H1 (cell line): ENCODE measurements at regions not wholly inside any gene's neighbourhood (a gene's known extent, or its start where the extent isn't known, plus 50 kb on each side); places are given as distances from the start of the nearest gene placed in this dataset.

Experiments
- CTCF ChIA-PET: fragments of 300-600 bp; sonication (Branson Sonifier 250); formaldehyde crosslinking; loops from one replicate; lab custom pipeline; 2021; ENCODE audit not compliant: partially characterized antibody; lab: Charles Lee
- POLR2A ChIA-PET: fragments of 300-600 bp; sonication (Branson Sonifier 250); formaldehyde crosslinking; loops from one replicate; lab custom pipeline; 2021; ENCODE audit warnings: inconsistent platforms; ENCODE audit not compliant: partially characterized antibody; lab: Charles Lee
- DNase-seq, 2 experiments: peaks; one replicate each; pipeline versions ENCODE4 v3.0.0 to v3.0.0-alpha.2; 2010 to 2022; ENCODE audit warnings: low spot score in 2 of 2, low read depth in 1 of 2, mixed read lengths in 1 of 2
- FAIRE-seq: peaks from 2 replicates; lab custom pipeline; 2011; peaks lifted over from hg19 to GRCh38; lab: Jason Lieb, UNC
- H2AFZ ChIP-seq: 2 replicates; pipeline ENCODE4 v1.8.1; 2012; ENCODE audit warnings: low read length, inconsistent platforms
- H2AK5ac ChIP-seq: 2 replicates; pipeline ENCODE4 v1.6.1; 2013; ENCODE audit warnings: low read depth, low read length
- H2BK120ac ChIP-seq: replicated peaks from 2 replicates; pipeline ENCODE3; 2013; ENCODE audit warnings: low read depth, low read length, inconsistent platforms
- H2BK12ac ChIP-seq: 2 replicates; pipeline ENCODE4 v1.6.1; 2013; ENCODE audit warnings: low read depth, low read length
- H2BK15ac ChIP-seq: 2 replicates; pipeline ENCODE4 v1.6.1; 2013; ENCODE audit warnings: low read length
- H2BK20ac ChIP-seq: 2 replicates; pipeline ENCODE4 v1.6.1; 2013; ENCODE audit warnings: low read length
- H2BK5ac ChIP-seq: 2 replicates; pipeline ENCODE4 v1.6.1; 2013; ENCODE audit warnings: low read depth, low read length
- H3K14ac ChIP-seq: 2 replicates; pipeline ENCODE4 v1.6.1; 2013; ENCODE audit warnings: inconsistent platforms; ENCODE audit not compliant: insufficient read length
- H3K18ac ChIP-seq: 2 replicates; pipeline ENCODE4 v1.6.1; 2013; ENCODE audit warnings: low read length; ENCODE audit errors: extremely low read depth
- H3K23ac ChIP-seq: 2 replicates; pipeline ENCODE4 v1.6.1; 2013; ENCODE audit warnings: inconsistent platforms; ENCODE audit not compliant: insufficient read length
- H3K23me2 ChIP-seq: 2 replicates; pipeline ENCODE4 v1.6.1; 2013; ENCODE audit warnings: low read depth, low read length
- H3K27ac ChIP-seq: 2 replicates; pipeline ENCODE4 v1.6.1; 2011; ENCODE audit warnings: low read depth, low read length, inconsistent platforms
- H3K27me3 ChIP-seq, 4 experiments: replicated peaks in 1 of 4; 1 replicate in 1 of 4; 2 replicates in 3 of 4; pipeline versions ENCODE4 v1.6.1 to v1.8.1; 2011 to 2013; ENCODE audit warnings: low read length in 3 of 4, mild to moderate bottlenecking in 3 of 4, inconsistent platforms in 2 of 4, mixed read lengths in 2 of 4, moderate library complexity in 1 of 4; ENCODE audit not compliant: control insufficient read depth in 3 of 4, insufficient read depth in 3 of 4; ENCODE audit errors: extremely low read depth in 1 of 4
- H3K36me3 ChIP-seq, 4 experiments: 2 replicates each; pipeline versions ENCODE4 v1.6.1 to v1.8.1; 2011 to 2013; ENCODE audit warnings: mild to moderate bottlenecking in 4 of 4, low read length in 3 of 4, moderate library complexity in 2 of 4, control low read depth in 1 of 4, inconsistent platforms in 1 of 4; ENCODE audit not compliant: insufficient read depth in 4 of 4, control insufficient read depth in 2 of 4
- H3K4ac ChIP-seq: replicated peaks from 2 replicates; pipeline ENCODE3; 2013; ENCODE audit warnings: low read length, low read depth, mixed read lengths, inconsistent platforms; ENCODE audit not compliant: insufficient read length
- H3K4me1 ChIP-seq, 4 experiments: replicated peaks in 1 of 4; 1 replicate in 1 of 4; 2 replicates in 3 of 4; pipeline versions ENCODE4 v1.6.1 to v1.8.1; 2011 to 2013; ENCODE audit warnings: low read length in 3 of 4, inconsistent platforms in 2 of 4, mixed read lengths in 1 of 4; ENCODE audit not compliant: insufficient read depth in 4 of 4, control insufficient read depth in 3 of 4
- H3K4me2 ChIP-seq, 2 experiments: 2 replicates each; pipeline versions ENCODE4 v1.6.1 to v1.8.1; 2011 to 2013; ENCODE audit warnings: low read depth in 2 of 2, low read length in 2 of 2, control low read depth in 1 of 2, inconsistent platforms in 1 of 2, mild to moderate bottlenecking in 1 of 2; ENCODE audit not compliant: insufficient read depth in 1 of 2
- H3K4me3 ChIP-seq, 4 experiments: fragments of 200-600, 300-600 bp in 1 of 4; sonication (generic), shearing (Covaris generic), sonication (Bioruptor Twin) in 1 of 4; 2 replicates each; pipeline versions ENCODE4 v1.5.1 to v1.8.1; 2011 to 2016; ENCODE audit warnings: low read length in 4 of 4, low read depth in 3 of 4, control low read depth in 2 of 4, inconsistent platforms in 2 of 4, mild to moderate bottlenecking in 2 of 4, mixed read lengths in 1 of 4, moderate library complexity in 1 of 4; ENCODE audit not compliant: insufficient read depth in 2 of 4; ENCODE audit errors: extremely low read depth in 1 of 4
- H3K56ac ChIP-seq: replicated peaks from 2 replicates; pipeline ENCODE3; 2013; ENCODE audit warnings: low read depth, mild to moderate bottlenecking, mixed read lengths, low read length, inconsistent platforms; ENCODE audit not compliant: insufficient read length
- H3K79me1 ChIP-seq: 2 replicates; pipeline ENCODE4 v1.6.1; 2013; ENCODE audit warnings: low read depth, low read length, control low read depth
- H3K79me2 ChIP-seq, 2 experiments: 2 replicates each; pipeline versions ENCODE4 v1.6.1 to v1.8.1; 2012 to 2013; ENCODE audit warnings: low read length in 2 of 2, mild to moderate bottlenecking in 2 of 2, inconsistent platforms in 1 of 2; ENCODE audit not compliant: insufficient read depth in 2 of 2, control insufficient read depth in 1 of 2
- H3K9ac ChIP-seq, 4 experiments: replicated peaks in 1 of 4; 1 replicate in 1 of 4; 2 replicates in 3 of 4; pipeline versions ENCODE4 v1.6.1 to v1.8.1; 2011 to 2013; ENCODE audit warnings: low read depth in 3 of 4, low read length in 3 of 4, control low read depth in 2 of 4, mild to moderate bottlenecking in 2 of 4, moderate library complexity in 2 of 4, inconsistent platforms in 1 of 4; ENCODE audit errors: extremely low read depth in 1 of 4
- H3K9me3 ChIP-seq, 2 experiments: 2 replicates each; pipeline versions ENCODE4 v1.6.1 to v1.8.1; 2012 to 2013; ENCODE audit warnings: mild to moderate bottlenecking in 2 of 2, moderate library complexity in 2 of 2, control low read depth in 1 of 2, inconsistent platforms in 1 of 2, low read depth in 1 of 2, low read length in 1 of 2, mixed read lengths in 1 of 2; ENCODE audit not compliant: insufficient read depth in 2 of 2
- H4K20me1 ChIP-seq, 2 experiments: replicated peaks in 1 of 2; 2 replicates each; pipeline versions ENCODE3 to v1.8.1; 2011 to 2013; ENCODE audit warnings: inconsistent platforms in 2 of 2, low read length in 2 of 2, mild to moderate bottlenecking in 1 of 2; ENCODE audit not compliant: insufficient read depth in 2 of 2, control insufficient read depth in 1 of 2
- H4K5ac ChIP-seq: 2 replicates; pipeline ENCODE4 v1.6.1; 2013; ENCODE audit warnings: low read length, low read depth, mixed read lengths, inconsistent platforms; ENCODE audit not compliant: insufficient read length
- H4K8ac ChIP-seq: 2 replicates; pipeline ENCODE4 v1.8.0; 2013; ENCODE audit warnings: mild to moderate bottlenecking, moderate library complexity, low read length, inconsistent platforms; ENCODE audit not compliant: insufficient read depth; ENCODE audit errors: extremely low read depth
- H4K91ac ChIP-seq: replicated peaks from 2 replicates; pipeline ENCODE3; 2013; ENCODE audit warnings: low read length, mixed read lengths, inconsistent platforms; ENCODE audit not compliant: insufficient read length
- CHD2 ChIP-seq: IDR thresholded peaks from 2 replicates; pipeline ENCODE4 v1.6.1; 2012; ENCODE audit warnings: low read length, improper control_type of control experiment
- EGR1 ChIP-seq: IDR thresholded peaks from 2 replicates; pipeline ENCODE4 v1.6.1; 2011; ENCODE audit warnings: low read depth, low read length, borderline replicate concordance
- HDAC2 ChIP-seq, 2 experiments: fragments of 300-600 bp in 1 of 2; sonication (generic) in 1 of 2; IDR thresholded peaks; 2 replicates each; pipeline ENCODE4 v1.6.1; 2011 to 2012; ENCODE audit warnings: low read depth in 2 of 2, low read length in 2 of 2, mild to moderate bottlenecking in 2 of 2, moderate library complexity in 2 of 2, borderline replicate concordance in 1 of 2, inconsistent platforms in 1 of 2
- KDM1A ChIP-seq: fragments of 200-600, 300-600 bp; sonication (generic); IDR thresholded peaks from 2 replicates; pipeline ENCODE4 v1.7.1; 2016; ENCODE audit warnings: mild to moderate bottlenecking, low read length, borderline replicate concordance
- MAFK ChIP-seq: IDR thresholded peaks from 2 replicates; pipeline ENCODE4 v1.6.1; 2012; ENCODE audit warnings: low read depth, mild to moderate bottlenecking, improper control_type of control experiment, low read length
- MAX ChIP-seq: IDR thresholded peaks from 2 replicates; pipeline ENCODE4 v1.6.1; 2012; ENCODE audit warnings: inconsistent platforms
- SAP30 ChIP-seq: fragments of 300-600 bp; sonication (generic); IDR thresholded peaks from 2 replicates; pipeline ENCODE4 v1.7.1; 2012; ENCODE audit warnings: low read length, moderate library complexity, mild to moderate bottlenecking, inconsistent platforms; ENCODE audit not compliant: insufficient read depth, insufficient replicate concordance
- SIRT6 ChIP-seq: IDR thresholded peaks from one replicate; pipeline ENCODE4 v1.7.1; 2012; ENCODE audit warnings: low read length, inconsistent platforms
- SIX5 ChIP-seq: IDR thresholded peaks from 2 replicates; pipeline ENCODE4 v1.6.1; 2011; ENCODE audit warnings: mild to moderate bottlenecking, low read depth, low read length
- SP2 ChIP-seq: IDR thresholded peaks from 2 replicates; pipeline ENCODE4 v1.6.1; 2012; ENCODE audit warnings: mild to moderate bottlenecking, low read length, inconsistent platforms
- SUZ12 ChIP-seq: fragments of 200-600 bp; sonication (generic); IDR thresholded peaks from 2 replicates; pipeline ENCODE4 v1.6.1; 2012; ENCODE audit warnings: mild to moderate bottlenecking, inconsistent platforms, low read length, moderate library complexity, mixed read lengths
- YY1 ChIP-seq: IDR thresholded peaks from 2 replicates; pipeline ENCODE4 v1.6.1; 2011; ENCODE audit warnings: low read depth, mild to moderate bottlenecking, low read length
- WGBS, 2 experiments: shearing (Covaris generic) in 1 of 2; methylation state at CpG; one replicate each; pipeline versions ENCODE4 v1.1.6 to v1.1.7; 2013 to 2015; ENCODE audit warnings: low lambda C conversion rate in 2 of 2, mixed read lengths in 2 of 2, inconsistent platforms in 1 of 2, low coverage in 1 of 2, missing lambda C conversion rate in 1 of 2; ENCODE audit not compliant: insufficient replicate concordance in 2 of 2, insufficient coverage in 1 of 2, insufficient read length in 1 of 2; ENCODE audit errors: extremely low coverage in 1 of 2, missing lambda C conversion rate in 1 of 2; 5-methylcytosine and 5-hydroxymethylcytosine counted together

- Histone ChIP-seq H3K36me3 (no peaks in the 10 kb centered on the region), H3K27ac (no peak overlapping the region), H3K79me1 (no peaks in the 10 kb centered on the region), H3K14ac (no peak overlapping the region), H3K56ac (no peak overlapping the region), H2AK5ac (no peak overlapping the region; the same call in 1 of the 2 replicates), H2BK5ac (peak overlapping the region; percentile 36; the same call in 1 of the 2 replicates), H4K91ac (peak overlapping the region; percentile 60), H2AFZ (no peak overlapping the region), H3K23ac (no peak overlapping the region), H3K79me2 (no peaks in the 10 kb centered on the region), H3K9me3 (no peaks in the 10 kb centered on the region; a peak in 1 of 4 replicates), H2BK12ac (peak overlapping the region; percentile 95), H3K23me2 (no peaks in the 10 kb centered on the region), H2BK120ac (no peak overlapping the region), H2BK20ac (peak overlapping the region; percentile 97), H3K4me3 (no peak overlapping the region), H4K5ac (no peak overlapping the region), H3K4me2 (no peak overlapping the region), H4K20me1 (no peaks in the 10 kb centered on the region), H4K8ac (no peak overlapping the region), H3K4ac (no peak overlapping the region), H2BK15ac (no peak overlapping the region; the same call in 1 of the 2 replicates), H3K27me3 (no peaks in the 10 kb centered on the region), H3K18ac (no peak overlapping the region), H3K4me1 (peaks cover 4 to 23% (median 15%) of the 10 kb centered on the region in 4 experiments), H3K9ac (no peak overlapping the region)
- ChIA-PET POLR2A (interaction anchor here (1.1 kb wide), 1 partner anchor 62 kb away, joined by 3 read pairs; no protein-coding TSS in a partner anchor), CTCF (interaction anchor here (0.7 to 2.2 kb wide), 4 partner anchors 30 to 226 kb away, joined by 3 to 8 read pairs (median 4); no protein-coding TSS in a partner anchor)
- FAIRE-seq = no peak
- WGBS, 2 experiments = 92% methylated on average over 10 of the region's 10 CpGs; no CpG with 5 or more reads in 1 of the 2 experiments
- DNase-seq = no peak
- TF ChIP-seq CHD2 = no peak
- no peak for TF ChIP-seq YY1
- no peak for TF ChIP-seq HDAC2 (IDR thresholded peaks at IDR 0.05; ENCODE audit: borderline replicate concordance in 1 of 2, low read depth in 2 of 2, low read length in 2 of 2)
- no peak for TF ChIP-seq SP2
- no peak for TF ChIP-seq KDM1A
- TF ChIP-seq SIX5 = no peak
- TF ChIP-seq SIRT6 = no peak
- TF ChIP-seq MAX = no peak
- TF ChIP-seq MAFK = no peak
- TF ChIP-seq SAP30 = no peak
- no peak for TF ChIP-seq EGR1
- TF ChIP-seq SUZ12 = no peak
These were observed 109.9 kb downstream of the COPS8 start for GRCh38 chr2:237195396-237196120.
